K562 (cell line): ENCODE measurements at regions not wholly inside any gene's neighbourhood (a gene's known extent, or its start where the extent isn't known, plus 50 kb on each side); places are given as distances from the start of the nearest gene placed in this dataset.

Experiments
- CTCF ChIP-seq, 3 experiments: IDR thresholded peaks in 2 of 3; conservative IDR thresholded peaks in 1 of 3; 2 replicates each; pipeline ENCODE4 v1.5.1; 2011 to 2012; ENCODE audit warnings: low read length in 3 of 3, mild to moderate bottlenecking in 3 of 3, control low read depth in 2 of 3, improper control_type of control experiment in 1 of 3, inconsistent platforms in 1 of 3, low read depth in 1 of 3, mixed read lengths in 1 of 3, moderate library complexity in 1 of 3; ENCODE audit not compliant: insufficient read depth in 2 of 3
- PREB ChIP-seq: sonication (generic); formaldehyde crosslinking; IDR thresholded peaks from 2 replicates; pipeline ENCODE4 v1.8.1; 2023; ENCODE audit warnings: mild to moderate bottlenecking, missing genetic modification reagents
- THAP7 ChIP-seq: fragments of 250-450 bp; sonication (Bioruptor Pico); IDR thresholded peaks from 2 replicates; pipeline ENCODE4 v1.5.0; 2021
- USF2 ChIP-seq: sonication (generic); formaldehyde crosslinking; IDR thresholded peaks from 2 replicates; pipeline ENCODE4 v1.5.0; 2020; ENCODE audit warnings: missing genetic modification reagents
- XRCC5 ChIP-seq: fragments of 200-400 bp; formaldehyde crosslinking; IDR thresholded peaks from 2 replicates; pipeline ENCODE4 v1.6.1; 2017; ENCODE audit warnings: low read depth, mild to moderate bottlenecking, low read length
- ZC3H4 ChIP-seq: sonication (generic); formaldehyde crosslinking; IDR thresholded peaks from 2 replicates; pipeline ENCODE4 v1.9.0; 2021; ENCODE audit warnings: missing genetic modification reagents, borderline replicate concordance
- ZNF232 ChIP-seq: sonication (generic); formaldehyde crosslinking; IDR thresholded peaks from 2 replicates; pipeline ENCODE4 v1.8.0; 2022; ENCODE audit warnings: mild to moderate bottlenecking, missing genetic modification reagents

GRCh38 chr6:90432937-90433336 is 136.3 kb upstream of the BACH2 start:
- TF ChIP-seq PREB (CRISPR knock-in tag) (no peak), ZC3H4 (CRISPR knock-in tag) (no peak), ZNF232 (CRISPR knock-in tag) (no peak), CTCF (IDR thresholded peaks at IDR 0.05 in 2 of 3, conservative IDR thresholded peaks at IDR 0.05 in 1 of 3; ENCODE audit: insufficient read depth in 2 of 3, low read depth in 1 of 3, low read length in 3 of 3) (no peak), USF2 (CRISPR knock-in tag) (no peak), THAP7 (no peak), XRCC5 (no peak)
